Mesothelial cell of epicardium (in vitro differentiated cells): ENCODE measurements at regions not wholly inside any gene's neighbourhood (a gene's known extent, or its start where the extent isn't known, plus 50 kb on each side); places are given as distances from the start of the nearest gene placed in this dataset.

ENCODE experiments used
- DNase-seq, 2 experiments: peaks; one replicate each; pipeline ENCODE4 v3.0.0; 2021; ENCODE audit warnings: low spot score in 2 of 2; ENCODE audit not compliant: unreplicated experiment in 2 of 2
- H3K27ac Mint-ChIP-seq: 2 replicates; pipeline ENCODE4 v1.8.0; 2021; ENCODE audit warnings: mixed read lengths
- H3K27me3 Mint-ChIP-seq: 2 replicates; pipeline ENCODE4 v1.8.0; 2021; ENCODE audit warnings: low read depth, mixed read lengths
- H3K36me3 Mint-ChIP-seq: 2 replicates; pipeline ENCODE4 v1.8.0; 2021; ENCODE audit warnings: mixed read lengths
- H3K4me1 Mint-ChIP-seq: 2 replicates; pipeline ENCODE4 v1.8.0; 2021; ENCODE audit warnings: mixed read lengths
- H3K4me3 Mint-ChIP-seq: 2 replicates; pipeline ENCODE4 v1.8.0; 2021; ENCODE audit warnings: mild to moderate bottlenecking, moderate library complexity, mixed read lengths
- H3K9me3 Mint-ChIP-seq: 2 replicates; pipeline ENCODE4 v1.8.0; 2021; ENCODE audit warnings: mixed read lengths
- CTCF ChIP-seq: fragments of 200-600 bp; sonication (generic); IDR thresholded peaks from one replicate; pipeline ENCODE4 v1.5.0; 2021; ENCODE audit warnings: antibody characterized with exemption; ENCODE audit not compliant: unreplicated experiment

GRCh38 chr14:80414080-80414479, 202.8 kb upstream of the DIO2 start:
- Mint-ChIP-seq H3K4me3 (no peak overlapping the region), H3K4me1 (no peaks in the 10 kb centered on the region)

GRCh38 chr14:80404413-80404812, 193.1 kb upstream of the DIO2 start:
- Mint-ChIP-seq H3K4me1 (peaks cover 6% of the 10 kb centered on the region), H3K4me3 (no peak overlapping the region)
- no peak for TF ChIP-seq CTCF

More at GRCh38 chr14:80414080-80414479, 202.8 kb upstream of the DIO2 start:
- peaks cover 4% of the 10 kb centered on the region for H3K9me3 Mint-ChIP-seq
- DNase-seq = no peak
- TF ChIP-seq CTCF = no peak
- H3K27ac Mint-ChIP-seq = no peak overlapping the region
- no peaks in the 10 kb centered on the region for H3K27me3 Mint-ChIP-seq
- H3K36me3 Mint-ChIP-seq = no peaks in the 10 kb centered on the region

GRCh38 chr14:80403036-80403435, 191.7 kb upstream of the DIO2 start:
- TF ChIP-seq CTCF = no peak
- Mint-ChIP-seq H3K36me3 (no peaks in the 10 kb centered on the region), H3K27me3 (no peaks in the 10 kb centered on the region), H3K4me3 (no peak overlapping the region), H3K4me1 (peaks cover 6% of the 10 kb centered on the region), H3K27ac (no peak overlapping the region), H3K9me3 (peaks cover 7% of the 10 kb centered on the region)
- DNase-seq = no peak

More at GRCh38 chr14:80404413-80404812, 193.1 kb upstream of the DIO2 start:
- H3K36me3 Mint-ChIP-seq = no peaks in the 10 kb centered on the region
- no peak for DNase-seq
- no peak overlapping the region for H3K27ac Mint-ChIP-seq
- no peaks in the 10 kb centered on the region for H3K9me3 Mint-ChIP-seq
- no peaks in the 10 kb centered on the region for H3K27me3 Mint-ChIP-seq

GRCh38 chr14:80395031-80395430, 183.7 kb upstream of the DIO2 start:
- Mint-ChIP-seq H3K27me3 (no peaks in the 10 kb centered on the region), H3K9me3 (peaks cover 19% of the 10 kb centered on the region), H3K27ac (no peak overlapping the region), H3K36me3 (no peaks in the 10 kb centered on the region), H3K4me1 (no peaks in the 10 kb centered on the region), H3K4me3 (no peak overlapping the region)
- no peak for TF ChIP-seq CTCF
- no peak for DNase-seq

- H3K4me3 Mint-ChIP-seq = no peak overlapping the region
- peaks cover 4% of the 10 kb centered on the region for H3K4me1 Mint-ChIP-seq
- H3K27me3 Mint-ChIP-seq = no peaks in the 10 kb centered on the region
- no peak for TF ChIP-seq CTCF
- H3K36me3 Mint-ChIP-seq = no peaks in the 10 kb centered on the region
- DNase-seq = no peak
- H3K9me3 Mint-ChIP-seq = peaks cover 17% of the 10 kb centered on the region
- no peak overlapping the region for H3K27ac Mint-ChIP-seq
Observed at GRCh38 chr14:80393766-80394165, 182.5 kb upstream of the DIO2 start.

- Mint-ChIP-seq H3K9me3 (no peaks in the 10 kb centered on the region), H3K36me3 (no peaks in the 10 kb centered on the region), H3K27ac (no peak overlapping the region), H3K27me3 (no peaks in the 10 kb centered on the region), H3K4me3 (no peak overlapping the region), H3K4me1 (peaks cover 4% of the 10 kb centered on the region)
- TF ChIP-seq CTCF = no peak
- DNase-seq = no peak
Observed at GRCh38 chr14:80390906-80391305, 179.6 kb upstream of the DIO2 start.
